Sigmoid colon (tissue), 3 donors: ENCODE measurements at regions not wholly inside any gene's neighbourhood (a gene's known extent, or its start where the extent isn't known, plus 50 kb on each side); places are given as distances from the start of the nearest gene placed in this dataset.

Source experiments
- CTCF ChIP-seq, 4 experiments: fragments of 450-650 bp in 3 of 4; fragments of 200-600 bp in 1 of 4; IDR thresholded peaks; one replicate each; pipeline ENCODE4 v1.5.1; 2016 to 2019; ENCODE audit warnings: antibody characterized with exemption in 4 of 4, mild to moderate bottlenecking in 3 of 4, moderate library complexity in 2 of 4
- POLR2A ChIP-seq, 2 donors: fragments of 450-650 bp; IDR thresholded peaks; one replicate each; pipeline ENCODE4 v1.6.1; 2016; ENCODE audit warnings: antibody characterized with exemption in 2 of 2, mild to moderate bottlenecking in 2 of 2, moderate library complexity in 2 of 2

- TF ChIP-seq POLR2A (IDR thresholded peaks at IDR 0.05) = no peak
- no peak for TF ChIP-seq CTCF (IDR thresholded peaks at IDR 0.05)
Measured at GRCh38 chr7:115630049-115630448, 400.5 kb downstream of the TFEC start.
